Hepatocyte (in vitro differentiated cells): ENCODE measurements at regions not wholly inside any gene's neighbourhood (a gene's known extent, or its start where the extent isn't known, plus 50 kb on each side); places are given as distances from the start of the nearest gene placed in this dataset.

Experiments used
- CTCF ChIP-seq: fragments of 200-600 bp; sonication (generic); IDR thresholded peaks from 2 replicates; pipeline ENCODE4 v1.5.1; 2016; ENCODE audit warnings: antibody characterized with exemption, mild to moderate bottlenecking; ENCODE audit not compliant: poor library complexity
- EZH2phosphoT487 ChIP-seq: fragments of 200-600 bp; sonication (generic); IDR thresholded peaks from one replicate; pipeline ENCODE4 v1.6.1; 2018; ENCODE audit warnings: antibody characterized with exemption, mild to moderate bottlenecking, low read depth, moderate library complexity; ENCODE audit not compliant: unreplicated experiment, severe bottlenecking

GRCh38 chr2:58666323-58666970 is 425.3 kb upstream of the FANCL start:
- TF ChIP-seq CTCF (no peak), EZH2phosphoT487 (no peak)
